GM12878 (cell line): ENCODE measurements at regions not wholly inside any gene's neighbourhood (a gene's known extent, or its start where the extent isn't known, plus 50 kb on each side); places are given as distances from the start of the nearest gene placed in this dataset.

Experiments
- FOXM1 ChIP-seq: IDR thresholded peaks from 2 replicates; pipeline ENCODE4 v1.6.1; 2012; ENCODE audit warnings: low read depth, mild to moderate bottlenecking, inconsistent platforms, low read length, moderate library complexity
- GABPA ChIP-seq: IDR thresholded peaks from 2 replicates; pipeline ENCODE4 v1.6.1; 2014; ENCODE audit warnings: antibody characterized with exemption, low read depth, mild to moderate bottlenecking, inconsistent platforms
- HCFC1 ChIP-seq: fragments of 150-350 bp; IDR thresholded peaks from 2 replicates; pipeline ENCODE4 v1.6.1; 2014; ENCODE audit warnings: low read length
- POLR2AphosphoS5 ChIP-seq: IDR thresholded peaks from 2 replicates; pipeline ENCODE4 v1.6.1; 2011; ENCODE audit warnings: mild to moderate bottlenecking, low read length, inconsistent platforms
- TF ChIP-seq, protein P1 (sequence below), 3 experiments: IDR thresholded peaks in 2 of 3; conservative IDR thresholded peaks in 1 of 3; 2 replicates each; pipeline ENCODE4 v1.5.1; 2011; ENCODE audit warnings: low read depth in 3 of 3, low read length in 3 of 3, mild to moderate bottlenecking in 3 of 3, control low read depth in 2 of 3, moderate library complexity in 2 of 3, inconsistent platforms in 1 of 3, mixed read lengths in 1 of 3; ENCODE audit not compliant: control insufficient read depth in 2 of 3, insufficient read depth in 1 of 3; ENCODE audit errors: extremely low read depth in 1 of 3

DNA sequence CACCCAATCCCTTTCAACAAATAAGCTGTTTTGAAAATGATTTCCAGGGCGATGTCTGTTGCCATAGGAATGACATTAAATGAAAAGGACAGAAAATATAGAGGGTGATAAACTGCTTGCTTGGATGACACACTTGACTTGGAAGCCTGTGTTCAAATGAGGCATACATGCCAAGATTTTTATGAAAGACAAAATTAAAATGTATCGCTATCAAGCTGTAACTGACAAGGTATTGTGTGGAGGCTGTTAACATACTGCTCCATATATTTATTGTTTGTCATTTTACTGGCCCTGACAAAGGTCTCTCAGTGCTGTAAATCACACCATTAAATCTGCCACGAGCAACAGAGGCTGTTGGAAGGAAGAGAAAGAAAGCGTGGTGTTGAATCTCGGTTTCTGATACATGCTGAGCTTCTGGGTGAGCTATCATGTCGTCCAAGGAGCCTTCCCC lies 456.2 kb upstream of the SALL1 start:
- TF ChIP-seq POLR2AphosphoS5, result no peak
- TF ChIP-seq HCFC1, result no peak
- no peak for TF ChIP-seq GABPA
- TF ChIP-seq FOXM1, result no peak
- TF ChIP-seq, protein P1, sequence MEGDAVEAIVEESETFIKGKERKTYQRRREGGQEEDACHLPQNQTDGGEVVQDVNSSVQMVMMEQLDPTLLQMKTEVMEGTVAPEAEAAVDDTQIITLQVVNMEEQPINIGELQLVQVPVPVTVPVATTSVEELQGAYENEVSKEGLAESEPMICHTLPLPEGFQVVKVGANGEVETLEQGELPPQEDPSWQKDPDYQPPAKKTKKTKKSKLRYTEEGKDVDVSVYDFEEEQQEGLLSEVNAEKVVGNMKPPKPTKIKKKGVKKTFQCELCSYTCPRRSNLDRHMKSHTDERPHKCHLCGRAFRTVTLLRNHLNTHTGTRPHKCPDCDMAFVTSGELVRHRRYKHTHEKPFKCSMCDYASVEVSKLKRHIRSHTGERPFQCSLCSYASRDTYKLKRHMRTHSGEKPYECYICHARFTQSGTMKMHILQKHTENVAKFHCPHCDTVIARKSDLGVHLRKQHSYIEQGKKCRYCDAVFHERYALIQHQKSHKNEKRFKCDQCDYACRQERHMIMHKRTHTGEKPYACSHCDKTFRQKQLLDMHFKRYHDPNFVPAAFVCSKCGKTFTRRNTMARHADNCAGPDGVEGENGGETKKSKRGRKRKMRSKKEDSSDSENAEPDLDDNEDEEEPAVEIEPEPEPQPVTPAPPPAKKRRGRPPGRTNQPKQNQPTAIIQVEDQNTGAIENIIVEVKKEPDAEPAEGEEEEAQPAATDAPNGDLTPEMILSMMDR (IDR thresholded peaks at IDR 0.05 in 2 of 3, conservative IDR thresholded peaks at IDR 0.05 in 1 of 3; ENCODE audit: control insufficient read depth in 2 of 3, extremely low read depth in 1 of 3, insufficient read depth in 1 of 3, low read depth in 3 of 3, low read length in 3 of 3), result no peak
